ENCODE measurements at regions not wholly inside any gene's neighbourhood (a gene's known extent, or its start where the extent isn't known, plus 50 kb on each side); places are given as distances from the start of the nearest gene placed in this dataset.
"Not testable (repeated sequence)": the region's sequence is repeated elsewhere in the genome, so short reads cannot be mapped to it uniquely, and the experiment has no call there.

- no peak for DNase-seq
These were observed 90.5 kb upstream of the SLC24A3 start for GRCh38 chr20:19121916-19122315.

DNA sequence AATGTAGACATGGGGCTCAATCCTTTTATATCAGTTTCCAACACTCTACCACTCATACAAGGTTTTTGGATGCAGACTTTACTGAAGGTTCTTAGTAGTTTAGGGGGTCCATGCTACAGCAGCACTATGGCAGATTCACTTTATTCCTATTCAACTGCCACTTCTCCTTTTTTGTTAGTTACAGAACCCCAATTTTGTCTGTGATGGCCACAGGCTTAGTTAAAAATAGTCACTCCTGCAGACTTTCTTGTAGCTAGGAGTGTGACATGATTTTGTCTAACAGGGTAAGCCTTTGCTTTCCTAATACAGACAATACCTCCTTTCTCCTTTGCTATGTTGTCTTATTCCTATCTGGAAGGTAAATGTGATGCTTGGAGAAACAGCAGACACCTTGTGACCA is 90.0 kb upstream of the SLC24A3 start:
- no peak for DNase-seq

DNA sequence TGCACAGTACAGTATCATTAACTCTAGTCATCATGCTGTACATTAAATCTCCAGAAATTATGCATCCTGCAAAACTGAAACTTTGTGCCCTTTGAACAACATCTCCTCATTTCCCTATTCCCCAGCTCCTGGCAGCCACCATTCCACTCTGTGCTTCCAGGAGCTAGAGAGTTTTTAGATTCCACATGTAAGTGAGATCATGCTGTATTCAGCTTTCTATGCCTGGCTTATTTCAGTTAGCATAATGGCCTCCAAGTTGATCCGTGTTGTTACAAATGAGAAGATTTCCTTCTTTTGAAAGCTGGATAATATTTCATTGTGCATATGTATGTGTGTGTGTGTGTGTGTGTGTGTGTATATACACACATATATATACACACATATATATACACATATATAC is 86.9 kb upstream of the SLC24A3 start:
- DNase-seq = no peak

DNA sequence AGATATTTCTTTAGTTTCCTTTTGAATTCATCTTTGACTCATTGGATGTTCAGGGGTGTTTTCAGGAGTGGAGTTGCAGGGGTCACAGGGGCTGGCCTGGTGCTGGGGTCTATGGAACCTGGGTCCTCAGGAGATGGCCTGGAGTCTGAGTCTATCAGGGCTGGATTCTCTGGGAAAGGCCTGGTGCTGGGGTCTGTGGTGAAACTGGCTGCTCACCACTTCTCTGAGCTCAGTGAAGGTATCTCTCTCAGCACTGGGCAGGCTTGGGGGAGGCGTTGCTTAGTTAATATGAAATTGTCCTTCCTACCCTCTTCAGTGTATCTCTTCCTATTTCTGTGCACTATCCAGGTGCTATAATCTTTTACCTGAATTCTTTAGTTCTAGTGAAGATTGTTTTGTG is 83.1 kb upstream of the SLC24A3 start:
- no peak for DNase-seq

DNA sequence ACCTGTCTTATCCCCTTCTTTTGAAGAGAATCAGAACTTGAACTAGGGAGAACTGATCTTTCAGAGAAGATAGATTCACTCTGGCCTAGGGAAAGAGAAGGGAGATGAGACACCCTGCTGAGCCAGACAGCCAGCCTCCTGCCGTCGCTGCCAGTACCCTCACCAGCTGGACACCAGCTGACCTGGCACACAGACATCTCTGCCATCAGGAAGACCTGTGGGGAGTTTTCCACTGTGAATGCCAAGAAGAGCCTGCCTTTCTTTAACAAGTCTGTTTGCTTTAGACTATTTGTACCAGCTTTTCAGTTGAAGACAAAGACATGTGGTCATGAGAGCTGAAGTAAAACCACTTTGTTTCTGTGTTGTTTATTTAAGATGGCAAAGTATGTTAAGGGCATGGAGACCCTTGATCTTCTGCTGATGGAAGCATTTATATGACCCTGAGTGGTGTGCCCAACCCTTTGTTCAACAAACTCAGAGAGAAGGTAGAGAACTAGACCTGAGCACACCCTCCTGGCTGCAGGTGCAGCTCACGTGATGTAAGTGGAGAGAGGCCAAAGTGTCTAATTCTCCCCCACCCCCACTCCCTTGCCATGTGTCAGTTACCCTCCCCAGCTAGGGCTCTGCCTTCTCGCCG is 82.3 kb upstream of the SLC24A3 start:
- no peak for DNase-seq

DNA sequence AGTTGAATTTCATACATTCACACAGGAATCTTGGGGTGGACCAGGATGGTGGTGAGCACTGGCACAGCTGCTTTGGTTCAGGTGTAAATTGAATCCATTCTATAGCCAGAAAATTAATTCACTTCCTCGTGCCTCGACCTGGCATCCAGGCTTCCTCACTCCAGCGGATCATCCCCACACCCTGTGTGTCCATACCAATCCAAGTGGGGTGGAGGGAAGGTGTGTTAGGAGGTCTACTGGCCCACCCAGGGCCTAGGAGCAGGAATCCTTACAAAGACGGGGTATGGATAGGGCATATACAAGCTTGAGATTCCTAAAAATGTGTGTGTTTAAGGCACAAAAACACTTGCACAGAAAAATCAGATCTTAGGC is 81.8 kb upstream of the SLC24A3 start:
- no peak for DNase-seq

- peak; percentile 5 for DNase-seq
These were observed 74.8 kb upstream of the SLC24A3 start for GRCh38 chr20:19137641-19138040.

GRCh38 chr20:19138758-19139157 is 73.7 kb upstream of the SLC24A3 start:
- no peak for DNase-seq

GRCh38 chr20:19139584-19139983 is 72.9 kb upstream of the SLC24A3 start:
- not testable (repeated sequence) for DNase-seq

- no peak for DNase-seq
These were observed 70.4 kb upstream of the SLC24A3 start for GRCh38 chr20:19141998-19142397.

DNA sequence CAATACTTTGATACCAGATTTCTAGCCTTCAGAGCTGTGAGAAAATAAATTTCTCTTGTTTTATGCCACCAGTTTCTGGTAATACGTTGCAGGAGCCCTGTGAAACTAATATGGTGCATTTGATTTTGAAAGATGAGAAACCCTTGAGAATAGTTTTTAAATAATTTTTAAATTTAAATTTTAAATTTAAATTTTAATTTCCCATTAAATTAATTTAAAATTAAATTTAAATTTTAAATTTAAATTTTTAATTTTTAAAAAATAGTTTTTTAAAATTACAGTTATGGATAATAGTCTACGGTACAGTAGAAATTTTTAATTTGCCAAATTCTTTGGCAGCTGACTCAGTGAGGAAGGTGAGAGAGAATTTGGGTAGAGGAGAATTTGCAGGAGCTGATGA is 68.6 kb upstream of the SLC24A3 start:
- DNase-seq = no peak

GRCh38 chr20:19161336-19161735 is 51.1 kb upstream of the SLC24A3 start:
- DNase-seq = no peak

Measured in NCI-H146 (cell line).